ENCODE measurements at regions not wholly inside any gene's neighbourhood (a gene's known extent, or its start where the extent isn't known, plus 50 kb on each side); places are given as distances from the start of the nearest gene placed in this dataset.

- Histone ChIP-seq H3K36me3 (ENCODE audit: control insufficient read depth in 1 of 2, insufficient read depth in 2 of 2, low read length in 2 of 2) (no peaks in the 10 kb centered on the region), H3K4me3 (ENCODE audit: low read depth in 1 of 2, low read length in 2 of 2) (no peak overlapping the region), H3K27ac (ENCODE audit: low read length) (no peak overlapping the region), H3K9me3 (ENCODE audit: control insufficient read depth in 1 of 2, low read length in 2 of 2) (no peaks in the 10 kb centered on the region), H3K4me1 (ENCODE audit: control insufficient read depth in 1 of 2, insufficient read depth in 2 of 2, low read length in 2 of 2) (no peaks in the 10 kb centered on the region), H3K27me3 (ENCODE audit: low read depth, low read length) (no peaks in the 10 kb centered on the region)
Observed at GRCh38 chr11:97934572-97935208, 1086.1 kb upstream of the CNTN5 start.

- H3K36me3 ChIP-seq (ENCODE audit: control insufficient read depth in 1 of 2, insufficient read depth in 2 of 2, low read length in 2 of 2), result no peaks in the 10 kb centered on the region
- no peaks in the 10 kb centered on the region for H3K27me3 ChIP-seq (ENCODE audit: low read depth, low read length)
- no peak overlapping the region for H3K27ac ChIP-seq (ENCODE audit: low read length)
- no peaks in the 10 kb centered on the region for H3K9me3 ChIP-seq (ENCODE audit: control insufficient read depth in 1 of 2, low read length in 2 of 2)
- no peaks in the 10 kb centered on the region for H3K4me1 ChIP-seq (ENCODE audit: control insufficient read depth in 1 of 2, insufficient read depth in 2 of 2, low read length in 2 of 2)
- H3K4me3 ChIP-seq (ENCODE audit: low read depth in 1 of 2, low read length in 2 of 2), result no peak overlapping the region
Observed at GRCh38 chr11:97937501-97937900, 1083.2 kb upstream of the CNTN5 start.

- H3K27me3 ChIP-seq (ENCODE audit: low read depth, low read length), result no peaks in the 10 kb centered on the region
- H3K27ac ChIP-seq (ENCODE audit: low read length), result no peak overlapping the region
- no peaks in the 10 kb centered on the region for H3K4me1 ChIP-seq (ENCODE audit: control insufficient read depth in 1 of 2, insufficient read depth in 2 of 2, low read length in 2 of 2)
- H3K36me3 ChIP-seq (ENCODE audit: control insufficient read depth in 1 of 2, insufficient read depth in 2 of 2, low read length in 2 of 2), result no peaks in the 10 kb centered on the region
- H3K4me3 ChIP-seq (ENCODE audit: low read depth in 1 of 2, low read length in 2 of 2), result no peak overlapping the region
- H3K9me3 ChIP-seq (ENCODE audit: control insufficient read depth in 1 of 2, low read length in 2 of 2), result no peaks in the 10 kb centered on the region
Observed at GRCh38 chr11:97938789-97939188, 1082.0 kb upstream of the CNTN5 start.

- no peaks in the 10 kb centered on the region for H3K9me3 ChIP-seq (ENCODE audit: control insufficient read depth in 1 of 2, low read length in 2 of 2)
- no peaks in the 10 kb centered on the region for H3K27me3 ChIP-seq (ENCODE audit: low read depth, low read length)
- no peak overlapping the region for H3K27ac ChIP-seq (ENCODE audit: low read length)
- H3K4me3 ChIP-seq (ENCODE audit: low read depth in 1 of 2, low read length in 2 of 2), result no peak overlapping the region
- H3K4me1 ChIP-seq (ENCODE audit: control insufficient read depth in 1 of 2, insufficient read depth in 2 of 2, low read length in 2 of 2), result no peaks in the 10 kb centered on the region
- H3K36me3 ChIP-seq (ENCODE audit: control insufficient read depth in 1 of 2, insufficient read depth in 2 of 2, low read length in 2 of 2), result no peaks in the 10 kb centered on the region
Observed at GRCh38 chr11:97943493-97943892, 1077.3 kb upstream of the CNTN5 start.

GRCh38 chr11:97948793-97949192 lies 1072.0 kb upstream of the CNTN5 start:
- no peaks in the 10 kb centered on the region for H3K9me3 ChIP-seq (ENCODE audit: control insufficient read depth in 1 of 2, low read length in 2 of 2)
- H3K27me3 ChIP-seq (ENCODE audit: low read depth, low read length), result no peaks in the 10 kb centered on the region
- H3K4me3 ChIP-seq (ENCODE audit: low read depth in 1 of 2, low read length in 2 of 2), result no peak overlapping the region
- no peaks in the 10 kb centered on the region for H3K4me1 ChIP-seq (ENCODE audit: control insufficient read depth in 1 of 2, insufficient read depth in 2 of 2, low read length in 2 of 2)
- H3K36me3 ChIP-seq (ENCODE audit: control insufficient read depth in 1 of 2, insufficient read depth in 2 of 2, low read length in 2 of 2), result no peaks in the 10 kb centered on the region
- H3K27ac ChIP-seq (ENCODE audit: low read length), result no peak overlapping the region

GRCh38 chr11:97955595-97955994 lies 1065.2 kb upstream of the CNTN5 start:
- no peaks in the 10 kb centered on the region for H3K4me1 ChIP-seq (ENCODE audit: control insufficient read depth in 1 of 2, insufficient read depth in 2 of 2, low read length in 2 of 2)
- H3K9me3 ChIP-seq (ENCODE audit: control insufficient read depth in 1 of 2, low read length in 2 of 2), result no peaks in the 10 kb centered on the region
- H3K27me3 ChIP-seq (ENCODE audit: low read depth, low read length), result no peaks in the 10 kb centered on the region
- H3K4me3 ChIP-seq (ENCODE audit: low read depth in 1 of 2, low read length in 2 of 2), result no peak overlapping the region
- H3K36me3 ChIP-seq (ENCODE audit: control insufficient read depth in 1 of 2, insufficient read depth in 2 of 2, low read length in 2 of 2), result no peaks in the 10 kb centered on the region
- H3K27ac ChIP-seq (ENCODE audit: low read length), result no peak overlapping the region

- H3K36me3 ChIP-seq (ENCODE audit: control insufficient read depth in 1 of 2, insufficient read depth in 2 of 2, low read length in 2 of 2), result no peaks in the 10 kb centered on the region
- H3K9me3 ChIP-seq (ENCODE audit: control insufficient read depth in 1 of 2, low read length in 2 of 2), result no peaks in the 10 kb centered on the region
- no peak overlapping the region for H3K27ac ChIP-seq (ENCODE audit: low read length)
- no peaks in the 10 kb centered on the region for H3K4me1 ChIP-seq (ENCODE audit: control insufficient read depth in 1 of 2, insufficient read depth in 2 of 2, low read length in 2 of 2)
- no peaks in the 10 kb centered on the region for H3K27me3 ChIP-seq (ENCODE audit: low read depth, low read length)
- no peak overlapping the region for H3K4me3 ChIP-seq (ENCODE audit: low read depth in 1 of 2, low read length in 2 of 2)
Observed at GRCh38 chr11:97956904-97957303, 1063.8 kb upstream of the CNTN5 start.

- Histone ChIP-seq H3K27me3 (ENCODE audit: low read depth, low read length) (no peaks in the 10 kb centered on the region), H3K36me3 (ENCODE audit: control insufficient read depth in 1 of 2, insufficient read depth in 2 of 2, low read length in 2 of 2) (no peaks in the 10 kb centered on the region), H3K27ac (ENCODE audit: low read length) (no peak overlapping the region)
Observed at GRCh38 chr11:97961431-97961830, 1059.3 kb upstream of the CNTN5 start.

GRCh38 chr11:97962758-97963157 lies 1058.0 kb upstream of the CNTN5 start:
- Histone ChIP-seq H3K4me3 (ENCODE audit: low read depth in 1 of 2, low read length in 2 of 2) (no peak overlapping the region), H3K4me1 (ENCODE audit: control insufficient read depth in 1 of 2, insufficient read depth in 2 of 2, low read length in 2 of 2) (no peaks in the 10 kb centered on the region), H3K9me3 (ENCODE audit: control insufficient read depth in 1 of 2, low read length in 2 of 2) (no peaks in the 10 kb centered on the region), H3K27me3 (ENCODE audit: low read depth, low read length) (no peaks in the 10 kb centered on the region), H3K27ac (ENCODE audit: low read length) (no peak overlapping the region), H3K36me3 (ENCODE audit: control insufficient read depth in 1 of 2, insufficient read depth in 2 of 2, low read length in 2 of 2) (no peaks in the 10 kb centered on the region)

More at GRCh38 chr11:97961431-97961830, 1059.3 kb upstream of the CNTN5 start:
- no peak overlapping the region for H3K4me3 ChIP-seq (ENCODE audit: low read depth in 1 of 2, low read length in 2 of 2)
- no peaks in the 10 kb centered on the region for H3K4me1 ChIP-seq (ENCODE audit: control insufficient read depth in 1 of 2, insufficient read depth in 2 of 2, low read length in 2 of 2)
- no peaks in the 10 kb centered on the region for H3K9me3 ChIP-seq (ENCODE audit: control insufficient read depth in 1 of 2, low read length in 2 of 2)

GRCh38 chr11:97963528-97964331 lies 1057.0 kb upstream of the CNTN5 start:
- Histone ChIP-seq H3K4me3 (ENCODE audit: low read depth in 1 of 2, low read length in 2 of 2) (no peak overlapping the region), H3K4me1 (ENCODE audit: control insufficient read depth in 1 of 2, insufficient read depth in 2 of 2, low read length in 2 of 2) (no peaks in the 10 kb centered on the region), H3K9me3 (ENCODE audit: control insufficient read depth in 1 of 2, low read length in 2 of 2) (no peaks in the 10 kb centered on the region), H3K36me3 (ENCODE audit: control insufficient read depth in 1 of 2, insufficient read depth in 2 of 2, low read length in 2 of 2) (no peaks in the 10 kb centered on the region), H3K27ac (ENCODE audit: low read length) (no peak overlapping the region), H3K27me3 (ENCODE audit: low read depth, low read length) (no peaks in the 10 kb centered on the region)

- no peaks in the 10 kb centered on the region for H3K9me3 ChIP-seq (ENCODE audit: control insufficient read depth in 1 of 2, low read length in 2 of 2)
- H3K36me3 ChIP-seq (ENCODE audit: control insufficient read depth in 1 of 2, insufficient read depth in 2 of 2, low read length in 2 of 2), result no peaks in the 10 kb centered on the region
- H3K4me1 ChIP-seq (ENCODE audit: control insufficient read depth in 1 of 2, insufficient read depth in 2 of 2, low read length in 2 of 2), result no peaks in the 10 kb centered on the region
- no peak overlapping the region for H3K27ac ChIP-seq (ENCODE audit: low read length)
- H3K27me3 ChIP-seq (ENCODE audit: low read depth, low read length), result no peaks in the 10 kb centered on the region
- no peak overlapping the region for H3K4me3 ChIP-seq (ENCODE audit: low read depth in 1 of 2, low read length in 2 of 2)
Observed at GRCh38 chr11:97964332-97965004, 1056.3 kb upstream of the CNTN5 start.

Measured in muscle layer of duodenum (tissue), 2 donors.